WERI-Rb-1 (cell line): ENCODE measurements at regions not wholly inside any gene's neighbourhood (a gene's known extent, or its start where the extent isn't known, plus 50 kb on each side); places are given as distances from the start of the nearest gene placed in this dataset.

Source experiments
- DNase-seq: peaks from one replicate; pipeline ENCODE4 v3.0.0-alpha.2; 2020
- H3K27ac ChIP-seq: fragments of 250-450 bp; sonication (Bioruptor Pico); 2 replicates; pipeline ENCODE4 v1.5.1; 2020; ENCODE audit warnings: mild to moderate bottlenecking, moderate library complexity
- H3K27me3 ChIP-seq: fragments of 250-450 bp; sonication (Bioruptor Pico); 2 replicates; pipeline ENCODE4 v1.5.1; 2021; ENCODE audit warnings: mild to moderate bottlenecking, low read depth, moderate library complexity; ENCODE audit not compliant: insufficient read depth, severe bottlenecking
- H3K36me3 ChIP-seq: fragments of 250-450 bp; sonication (Bioruptor Pico); 2 replicates; pipeline ENCODE4 v1.5.1; 2020; ENCODE audit warnings: mild to moderate bottlenecking, moderate library complexity
- H3K4me3 ChIP-seq: 2 replicates; pipeline ENCODE4 v1.5.1; 2011; ENCODE audit warnings: low read depth, mild to moderate bottlenecking, control low read depth, low read length
- H3K9me3 ChIP-seq: fragments of 250-450 bp; sonication (Bioruptor Pico); 2 replicates; pipeline ENCODE4 v1.5.1; 2021; ENCODE audit warnings: mild to moderate bottlenecking, moderate library complexity; ENCODE audit not compliant: severe bottlenecking
- TF ChIP-seq, protein P1 (sequence below): IDR thresholded peaks from 2 replicates; pipeline ENCODE4 v1.5.1; 2011; ENCODE audit warnings: low read depth, mild to moderate bottlenecking, control low read depth, inconsistent platforms, low read length

DNA sequence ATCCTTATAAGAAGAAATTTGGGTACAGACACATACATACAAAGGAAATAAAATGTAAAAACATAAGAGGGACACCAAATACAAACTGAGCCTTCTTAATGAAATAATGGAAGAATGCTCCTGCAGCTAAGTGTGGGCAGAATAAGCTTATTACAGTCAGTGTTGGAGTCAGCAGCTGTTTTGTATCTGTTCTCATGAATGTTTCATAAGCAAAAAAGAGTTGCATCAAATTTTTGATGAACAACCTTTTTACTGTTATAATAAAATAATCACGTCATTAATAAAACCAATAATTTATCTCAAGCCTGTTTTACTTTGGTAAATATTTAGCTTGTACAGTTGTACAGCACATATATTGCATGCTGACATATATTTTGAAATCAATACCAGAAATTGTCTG lies 545.6 kb downstream of the LRRC70 start:
- no peaks in the 10 kb centered on the region for H3K27me3 ChIP-seq
- H3K4me3 ChIP-seq, result no peak overlapping the region
- no peaks in the 10 kb centered on the region for H3K9me3 ChIP-seq
- H3K36me3 ChIP-seq, result no peaks in the 10 kb centered on the region
- TF ChIP-seq, protein P1, sequence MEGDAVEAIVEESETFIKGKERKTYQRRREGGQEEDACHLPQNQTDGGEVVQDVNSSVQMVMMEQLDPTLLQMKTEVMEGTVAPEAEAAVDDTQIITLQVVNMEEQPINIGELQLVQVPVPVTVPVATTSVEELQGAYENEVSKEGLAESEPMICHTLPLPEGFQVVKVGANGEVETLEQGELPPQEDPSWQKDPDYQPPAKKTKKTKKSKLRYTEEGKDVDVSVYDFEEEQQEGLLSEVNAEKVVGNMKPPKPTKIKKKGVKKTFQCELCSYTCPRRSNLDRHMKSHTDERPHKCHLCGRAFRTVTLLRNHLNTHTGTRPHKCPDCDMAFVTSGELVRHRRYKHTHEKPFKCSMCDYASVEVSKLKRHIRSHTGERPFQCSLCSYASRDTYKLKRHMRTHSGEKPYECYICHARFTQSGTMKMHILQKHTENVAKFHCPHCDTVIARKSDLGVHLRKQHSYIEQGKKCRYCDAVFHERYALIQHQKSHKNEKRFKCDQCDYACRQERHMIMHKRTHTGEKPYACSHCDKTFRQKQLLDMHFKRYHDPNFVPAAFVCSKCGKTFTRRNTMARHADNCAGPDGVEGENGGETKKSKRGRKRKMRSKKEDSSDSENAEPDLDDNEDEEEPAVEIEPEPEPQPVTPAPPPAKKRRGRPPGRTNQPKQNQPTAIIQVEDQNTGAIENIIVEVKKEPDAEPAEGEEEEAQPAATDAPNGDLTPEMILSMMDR, result no peak
- no peak for DNase-seq
- H3K27ac ChIP-seq, result no peak overlapping the region

DNA sequence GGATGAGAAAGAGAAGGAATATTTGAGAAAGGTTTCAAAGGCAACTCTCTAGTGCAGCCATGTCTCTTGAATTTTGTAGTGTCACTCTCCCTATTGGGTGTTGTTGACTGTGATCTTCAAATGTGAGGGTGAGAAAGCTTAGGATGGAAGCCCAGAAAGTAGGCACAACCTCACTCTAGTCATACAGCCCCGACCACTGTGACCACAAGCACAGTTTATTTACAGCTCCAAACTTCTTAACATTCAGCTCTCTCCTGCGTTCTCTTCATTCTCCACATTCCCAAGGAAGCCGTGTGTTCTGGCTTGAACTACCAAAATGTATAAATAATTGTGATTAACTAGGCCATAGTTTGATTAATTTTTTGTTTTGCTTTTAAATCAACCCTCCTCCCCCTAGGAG lies 542.9 kb downstream of the LRRC70 start:
- no peak overlapping the region for H3K4me3 ChIP-seq
- H3K27me3 ChIP-seq, result no peaks in the 10 kb centered on the region
- no peak overlapping the region for H3K27ac ChIP-seq
- H3K9me3 ChIP-seq, result no peaks in the 10 kb centered on the region
- TF ChIP-seq, protein P1, result no peak
- H3K36me3 ChIP-seq, result no peaks in the 10 kb centered on the region
- DNase-seq, result no peak

DNA sequence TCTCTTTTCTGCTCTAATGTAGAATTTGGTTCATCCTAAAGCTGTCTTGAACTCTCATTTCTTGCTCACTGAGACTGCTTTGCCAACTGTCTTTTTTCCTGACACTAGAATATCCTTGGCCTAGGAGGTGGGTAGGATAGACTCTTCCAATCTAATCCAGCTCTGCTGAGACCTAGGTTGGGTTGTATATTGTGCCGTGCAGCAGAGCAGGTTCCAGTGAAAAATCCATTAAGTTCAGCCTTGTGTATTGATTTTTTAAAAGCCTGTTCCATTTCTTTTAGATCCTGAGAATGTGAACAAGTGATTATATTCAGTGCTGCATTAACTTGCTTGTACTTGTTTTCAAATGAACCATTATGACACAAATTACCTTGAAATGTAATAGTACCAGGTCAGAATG lies 539.6 kb downstream of the LRRC70 start:
- H3K27me3 ChIP-seq, result no peaks in the 10 kb centered on the region
- H3K36me3 ChIP-seq, result no peaks in the 10 kb centered on the region
- no peak overlapping the region for H3K27ac ChIP-seq
- TF ChIP-seq, protein P1, result no peak
- DNase-seq, result no peak
- no peak overlapping the region for H3K4me3 ChIP-seq
- no peaks in the 10 kb centered on the region for H3K9me3 ChIP-seq

DNA sequence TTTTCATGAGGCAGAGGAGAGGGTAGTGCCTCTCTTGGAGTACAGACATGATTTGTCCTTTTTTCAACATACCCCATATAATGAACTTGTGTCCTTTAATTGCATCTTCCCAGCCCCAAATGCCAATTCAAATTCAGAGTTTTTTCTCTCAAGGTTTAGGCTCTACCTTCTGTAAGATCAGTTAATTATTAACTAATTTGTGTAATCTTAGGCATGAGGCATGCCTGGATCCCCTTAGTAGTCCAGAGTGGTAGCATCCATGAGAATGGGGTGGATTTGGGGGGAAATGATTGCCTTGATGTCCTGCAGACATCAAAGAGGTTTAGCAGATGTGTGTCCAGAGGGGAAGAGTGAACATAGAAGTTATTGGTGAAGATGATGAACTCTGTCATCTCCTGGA lies 533.3 kb downstream of the LRRC70 start:
- H3K9me3 ChIP-seq, result no peaks in the 10 kb centered on the region
- H3K27ac ChIP-seq, result no peak overlapping the region
- no peaks in the 10 kb centered on the region for H3K36me3 ChIP-seq
- TF ChIP-seq, protein P1, result no peak
- H3K4me3 ChIP-seq, result no peak overlapping the region
- DNase-seq, result no peak
- H3K27me3 ChIP-seq, result no peaks in the 10 kb centered on the region

DNA sequence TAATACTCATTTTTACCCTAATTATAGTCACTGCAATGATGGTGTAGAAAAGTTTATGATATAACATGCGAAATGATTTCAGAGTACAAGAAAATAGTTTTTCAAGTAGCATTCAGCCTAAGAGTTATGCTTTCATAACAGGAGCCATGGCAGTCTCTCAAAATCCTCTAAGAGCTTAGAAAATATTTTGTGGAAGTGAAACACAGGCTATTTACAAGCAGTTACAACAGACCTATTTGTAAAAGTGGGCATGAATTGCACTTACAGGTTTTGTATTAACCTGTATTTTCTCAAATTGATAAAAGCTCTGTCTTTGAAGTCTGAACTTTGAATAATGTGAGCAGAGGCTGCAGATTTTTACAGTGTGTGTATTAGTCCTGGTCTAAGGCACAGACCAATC lies 523.3 kb downstream of the LRRC70 start:
- Histone ChIP-seq H3K9me3 (no peaks in the 10 kb centered on the region), H3K4me3 (no peak overlapping the region), H3K36me3 (no peaks in the 10 kb centered on the region), H3K27ac (no peak overlapping the region), H3K27me3 (no peaks in the 10 kb centered on the region)
- TF ChIP-seq, protein P1, result no peak
- no peak for DNase-seq

DNA sequence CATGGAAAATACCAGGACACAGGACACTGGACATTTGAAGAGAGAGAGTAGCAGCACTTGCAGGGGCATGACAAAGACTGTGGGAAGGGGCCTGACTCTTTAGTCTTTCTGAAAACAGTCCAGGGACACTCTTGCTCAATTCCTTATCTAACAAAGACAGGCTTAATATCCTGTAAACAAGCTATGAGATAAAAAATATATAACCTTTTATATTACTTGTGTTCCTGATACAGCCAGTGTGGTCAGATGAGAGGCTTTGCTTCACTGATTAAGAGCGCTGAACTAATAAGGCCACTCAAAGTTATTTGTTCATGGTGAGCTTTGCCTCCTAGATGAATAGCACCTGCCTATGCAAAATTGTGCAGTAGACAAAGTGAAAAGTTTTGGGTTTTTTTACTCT lies 518.7 kb downstream of the LRRC70 start:
- no peaks in the 10 kb centered on the region for H3K36me3 ChIP-seq
- no peak overlapping the region for H3K4me3 ChIP-seq
- no peak overlapping the region for H3K27ac ChIP-seq
- no peaks in the 10 kb centered on the region for H3K9me3 ChIP-seq
- TF ChIP-seq, protein P1, result no peak
- no peaks in the 10 kb centered on the region for H3K27me3 ChIP-seq
- no peak for DNase-seq
